SK-N-SH treated with all-trans-retinoic acid at 6 μM for 48 hours (cell line): ENCODE measurements at regions not wholly inside any gene's neighbourhood (a gene's known extent, or its start where the extent isn't known, plus 50 kb on each side); places are given as distances from the start of the nearest gene placed in this dataset.

Experiments
- ATAC-seq: fragments of 200-7000 bp; cut with Tn5 transposase; 3 replicates; pipeline ENCODE4 v1.9.1; 2020; ENCODE audit warnings: mild to moderate bottlenecking, moderate library complexity
- ARNTL ChIP-seq: fragments of 450-650 bp; formaldehyde crosslinking; IDR thresholded peaks from 2 replicates; pipeline ENCODE4 v1.5.0; 2020; ENCODE audit warnings: low read depth, mild to moderate bottlenecking, moderate library complexity, borderline replicate concordance
- BACH2 ChIP-seq: fragments of 250-450 bp; sonication (Bioruptor Pico); IDR thresholded peaks from 2 replicates; pipeline ENCODE4 v1.9.0; 2021; ENCODE audit warnings: mild to moderate bottlenecking, borderline replicate concordance
- CSDC2 ChIP-seq: fragments of 250-450 bp; sonication (Bioruptor Pico); IDR thresholded peaks from 2 replicates; pipeline ENCODE4 v1.5.0; 2020; ENCODE audit warnings: mild to moderate bottlenecking, moderate library complexity
- ESRRG ChIP-seq: fragments of 250-450 bp; sonication (Bioruptor Pico); IDR thresholded peaks from 2 replicates; pipeline ENCODE4 v1.6.1; 2021; ENCODE audit warnings: mild to moderate bottlenecking
- GLIS3 ChIP-seq: fragments of 250-450 bp; sonication (Bioruptor Pico); IDR thresholded peaks from 2 replicates; pipeline ENCODE4 v1.5.0; 2020; ENCODE audit warnings: mild to moderate bottlenecking, moderate library complexity
- ISL1 ChIP-seq: fragments of 250-450 bp; sonication (Bioruptor Pico); IDR thresholded peaks from 2 replicates; pipeline ENCODE4 v2.1.2; 2022; ENCODE audit warnings: mild to moderate bottlenecking, moderate library complexity
- OSR1 ChIP-seq: fragments of 250-450 bp; sonication (Bioruptor Pico); IDR thresholded peaks from 2 replicates; pipeline ENCODE4 v1.8.0; 2022; ENCODE audit warnings: moderate library complexity, mild to moderate bottlenecking, inconsistent platforms
- POU6F1 ChIP-seq: fragments of 250-450 bp; sonication (Bioruptor Pico); IDR thresholded peaks from 2 replicates; pipeline ENCODE4 v1.8.0; 2021; ENCODE audit warnings: low read depth, mild to moderate bottlenecking, moderate library complexity, borderline replicate concordance
- PPARA ChIP-seq: fragments of 250-450 bp; sonication (Bioruptor Pico); IDR thresholded peaks from 2 replicates; pipeline ENCODE4 v1.5.0; 2020; ENCODE audit warnings: mild to moderate bottlenecking, borderline replicate concordance
- RARB ChIP-seq: fragments of 250-450 bp; sonication (Bioruptor Pico); IDR thresholded peaks from 2 replicates; pipeline ENCODE4 v1.8.0; 2021; ENCODE audit warnings: mild to moderate bottlenecking, moderate library complexity
- SNAI2 ChIP-seq: fragments of 250-450 bp; sonication (Bioruptor Pico); IDR thresholded peaks from 2 replicates; pipeline ENCODE4 v1.5.0; 2020; ENCODE audit warnings: mild to moderate bottlenecking, moderate library complexity
- TCF4 ChIP-seq: fragments of 250-450 bp; sonication (Bioruptor Pico); IDR thresholded peaks from 2 replicates; pipeline ENCODE4 v1.8.0; 2021; ENCODE audit warnings: mild to moderate bottlenecking, moderate library complexity, borderline replicate concordance
- TOX ChIP-seq: fragments of 250-450 bp; sonication (Bioruptor Pico); IDR thresholded peaks from 2 replicates; pipeline ENCODE4 v1.8.0; 2021; ENCODE audit warnings: mild to moderate bottlenecking, moderate library complexity, borderline replicate concordance
- ZC3H10 ChIP-seq: fragments of 250-450 bp; sonication (Bioruptor Pico); IDR thresholded peaks from 2 replicates; pipeline ENCODE4 v1.5.1; 2021; ENCODE audit warnings: mild to moderate bottlenecking, moderate library complexity
- ZFP3 ChIP-seq: fragments of 250-450 bp; sonication (Bioruptor Pico); IDR thresholded peaks from 2 replicates; pipeline ENCODE4 v1.5.0; 2020; ENCODE audit warnings: mild to moderate bottlenecking, moderate library complexity
- ZFP30 ChIP-seq: fragments of 450-650 bp; formaldehyde crosslinking; IDR thresholded peaks from 2 replicates; pipeline ENCODE4 v1.5.0; 2022; ENCODE audit warnings: mild to moderate bottlenecking, moderate library complexity
- ZNF70 ChIP-seq: fragments of 450-650 bp; formaldehyde crosslinking; IDR thresholded peaks from 2 replicates; pipeline ENCODE4 v1.5.0; 2020; ENCODE audit warnings: mild to moderate bottlenecking, moderate library complexity
- ZNF8 ChIP-seq: fragments of 450-650 bp; formaldehyde crosslinking; IDR thresholded peaks from 2 replicates; pipeline ENCODE4 v1.5.0; 2020; ENCODE audit warnings: mild to moderate bottlenecking, moderate library complexity
- TF ChIP-seq, protein P1 (sequence below): fragments of 250-450 bp; sonication (Bioruptor Pico); IDR thresholded peaks from 2 replicates; pipeline ENCODE4 v1.5.1; 2021; ENCODE audit warnings: mild to moderate bottlenecking, moderate library complexity
- TF ChIP-seq, protein P2 (sequence below): fragments of 250-450 bp; sonication (Bioruptor Pico); IDR thresholded peaks from 2 replicates; pipeline ENCODE4 v1.5.0; 2020; ENCODE audit warnings: mild to moderate bottlenecking, moderate library complexity

DNA sequence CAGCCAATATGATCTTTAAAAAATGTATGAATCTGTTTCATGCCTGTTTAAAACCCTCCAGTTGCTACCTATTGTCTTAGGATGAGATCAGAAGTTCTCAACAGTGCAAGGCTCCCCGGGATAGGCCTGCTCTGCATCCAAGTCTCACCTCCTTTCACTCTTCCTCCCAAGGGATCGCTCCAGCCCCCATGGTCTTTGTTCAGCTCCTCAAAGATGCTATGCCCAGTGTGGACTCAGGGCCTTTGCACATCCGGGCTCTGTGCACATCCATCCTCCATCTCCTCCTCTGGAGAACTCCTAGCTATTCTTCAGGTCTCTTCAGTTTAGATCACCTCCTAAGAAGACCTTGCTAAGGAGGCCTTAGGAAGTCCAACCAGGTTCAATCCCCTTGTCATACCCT lies 82.7 kb upstream of the LEP start:
- ATAC-seq = no peak
- no peak for TF ChIP-seq ESRRG (CRISPR knock-in tag)
- TF ChIP-seq ZFP3 = no peak
- TF ChIP-seq ZNF8 (CRISPR knock-in tag) = no peak
- no peak for TF ChIP-seq CSDC2
- TF ChIP-seq GLIS3 (CRISPR knock-in tag) = no peak
- TF ChIP-seq, protein P1, sequence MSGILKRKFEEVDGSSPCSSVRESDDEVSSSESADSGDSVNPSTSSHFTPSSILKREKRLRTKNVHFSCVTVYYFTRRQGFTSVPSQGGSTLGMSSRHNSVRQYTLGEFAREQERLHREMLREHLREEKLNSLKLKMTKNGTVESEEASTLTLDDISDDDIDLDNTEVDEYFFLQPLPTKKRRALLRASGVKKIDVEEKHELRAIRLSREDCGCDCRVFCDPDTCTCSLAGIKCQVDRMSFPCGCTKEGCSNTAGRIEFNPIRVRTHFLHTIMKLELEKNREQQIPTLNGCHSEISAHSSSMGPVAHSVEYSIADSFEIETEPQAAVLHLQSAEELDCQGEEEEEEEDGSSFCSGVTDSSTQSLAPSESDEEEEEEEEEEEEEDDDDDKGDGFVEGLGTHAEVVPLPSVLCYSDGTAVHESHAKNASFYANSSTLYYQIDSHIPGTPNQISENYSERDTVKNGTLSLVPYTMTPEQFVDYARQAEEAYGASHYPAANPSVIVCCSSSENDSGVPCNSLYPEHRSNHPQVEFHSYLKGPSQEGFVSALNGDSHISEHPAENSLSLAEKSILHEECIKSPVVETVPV (CRISPR knock-in tag) = no peak
- TF ChIP-seq SNAI2 (CRISPR knock-in tag) = no peak
- no peak for TF ChIP-seq TCF4 (CRISPR knock-in tag)
- no peak for TF ChIP-seq BACH2 (CRISPR knock-in tag)
- no peak for TF ChIP-seq PPARA (CRISPR knock-in tag)
- no peak for TF ChIP-seq ISL1 (CRISPR knock-in tag)
- no peak for TF ChIP-seq ZFP30 (CRISPR knock-in tag)
- TF ChIP-seq, protein P2, sequence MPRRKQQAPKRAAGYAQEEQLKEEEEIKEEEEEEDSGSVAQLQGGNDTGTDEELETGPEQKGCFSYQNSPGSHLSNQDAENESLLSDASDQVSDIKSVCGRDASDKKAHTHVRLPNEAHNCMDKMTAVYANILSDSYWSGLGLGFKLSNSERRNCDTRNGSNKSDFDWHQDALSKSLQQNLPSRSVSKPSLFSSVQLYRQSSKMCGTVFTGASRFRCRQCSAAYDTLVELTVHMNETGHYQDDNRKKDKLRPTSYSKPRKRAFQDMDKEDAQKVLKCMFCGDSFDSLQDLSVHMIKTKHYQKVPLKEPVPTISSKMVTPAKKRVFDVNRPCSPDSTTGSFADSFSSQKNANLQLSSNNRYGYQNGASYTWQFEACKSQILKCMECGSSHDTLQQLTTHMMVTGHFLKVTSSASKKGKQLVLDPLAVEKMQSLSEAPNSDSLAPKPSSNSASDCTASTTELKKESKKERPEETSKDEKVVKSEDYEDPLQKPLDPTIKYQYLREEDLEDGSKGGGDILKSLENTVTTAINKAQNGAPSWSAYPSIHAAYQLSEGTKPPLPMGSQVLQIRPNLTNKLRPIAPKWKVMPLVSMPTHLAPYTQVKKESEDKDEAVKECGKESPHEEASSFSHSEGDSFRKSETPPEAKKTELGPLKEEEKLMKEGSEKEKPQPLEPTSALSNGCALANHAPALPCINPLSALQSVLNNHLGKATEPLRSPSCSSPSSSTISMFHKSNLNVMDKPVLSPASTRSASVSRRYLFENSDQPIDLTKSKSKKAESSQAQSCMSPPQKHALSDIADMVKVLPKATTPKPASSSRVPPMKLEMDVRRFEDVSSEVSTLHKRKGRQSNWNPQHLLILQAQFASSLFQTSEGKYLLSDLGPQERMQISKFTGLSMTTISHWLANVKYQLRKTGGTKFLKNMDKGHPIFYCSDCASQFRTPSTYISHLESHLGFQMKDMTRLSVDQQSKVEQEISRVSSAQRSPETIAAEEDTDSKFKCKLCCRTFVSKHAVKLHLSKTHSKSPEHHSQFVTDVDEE = no peak
- TF ChIP-seq ZC3H10 (CRISPR knock-in tag) = no peak
- no peak for TF ChIP-seq POU6F1
- no peak for TF ChIP-seq ZNF70 (CRISPR knock-in tag)
- TF ChIP-seq ARNTL (CRISPR knock-in tag) = no peak
- no peak for TF ChIP-seq RARB (CRISPR knock-in tag)
- TF ChIP-seq OSR1 (CRISPR knock-in tag) = no peak
- TF ChIP-seq TOX = no peak

GRCh38 chr7:128160296-128160695 lies 80.8 kb upstream of the LEP start:
- ATAC-seq = no peak
- no peak for TF ChIP-seq ZFP3
- no peak for TF ChIP-seq ARNTL (CRISPR knock-in tag)
- no peak for TF ChIP-seq SNAI2 (CRISPR knock-in tag)
- no peak for TF ChIP-seq BACH2 (CRISPR knock-in tag)
- TF ChIP-seq, protein P1 (CRISPR knock-in tag) = no peak
- TF ChIP-seq ESRRG (CRISPR knock-in tag) = no peak

DNA sequence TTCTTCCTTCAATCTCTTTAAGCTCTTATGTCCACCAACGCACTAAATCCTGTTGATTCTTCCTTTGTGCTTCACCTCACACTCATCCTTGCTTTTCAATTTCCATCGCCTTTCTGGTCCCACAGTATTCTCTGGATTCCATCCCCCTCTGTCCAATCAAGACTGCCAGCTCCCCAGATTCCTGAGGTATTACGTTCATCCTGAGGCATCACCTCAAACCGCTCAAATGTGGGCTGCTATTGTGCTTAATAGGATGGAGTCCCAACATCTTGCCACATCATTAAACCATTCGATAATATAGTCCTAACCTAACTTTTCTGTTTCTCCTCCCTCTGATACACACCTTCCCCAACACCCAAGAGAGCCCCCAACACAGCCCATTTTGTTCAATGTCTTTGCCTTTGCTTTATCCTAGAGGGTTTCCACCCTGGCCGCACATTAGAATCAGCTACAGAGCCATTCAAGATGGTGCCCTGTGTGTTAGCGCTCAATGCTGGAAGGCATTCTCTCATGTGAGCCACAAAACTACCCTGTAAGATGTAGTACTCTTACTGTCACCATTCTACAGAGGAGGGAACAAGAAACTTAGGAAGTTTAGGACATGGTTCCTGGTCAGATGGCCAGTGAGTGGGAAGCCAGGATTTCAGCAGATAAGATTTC lies 79.5 kb upstream of the LEP start:
- no peak for ATAC-seq
- TF ChIP-seq PPARA (CRISPR knock-in tag) (no peak), RARB (CRISPR knock-in tag) (no peak), OSR1 (CRISPR knock-in tag) (no peak), POU6F1 (no peak)
